B cell (primary cell): ENCODE measurements at regions not wholly inside any gene's neighbourhood (a gene's known extent, or its start where the extent isn't known, plus 50 kb on each side); places are given as distances from the start of the nearest gene placed in this dataset.

Experiments used
- ATAC-seq: fragments of 200-7000 bp; cut with Tn5 transposase; one replicate; pipeline ENCODE4 v1.10.0; 2021; ENCODE audit warnings: low read depth, mild to moderate bottlenecking, moderate number of reproducible peaks, moderate library complexity
- CTCF ChIA-PET: fragments of 350-600 bp; sonication (Branson Sonifier 250); formaldehyde crosslinking; loops from one replicate; lab custom pipeline; 2021; ENCODE audit warnings: antibody characterized with exemption, inconsistent platforms; lab: Charles Lee
- POLR2A ChIA-PET: fragments of 350-600 bp; sonication (Branson Sonifier 250); formaldehyde crosslinking; loops from one replicate; lab custom pipeline; 2021; ENCODE audit warnings: antibody characterized with exemption; lab: Charles Lee
- DNase-seq: peaks from one replicate; pipeline ENCODE4 v3.0.0; 2013
- H2AFZ ChIP-seq: 2 replicates; pipeline ENCODE4 v1.6.1; 2012; ENCODE audit warnings: mild to moderate bottlenecking, low read depth, low read length; ENCODE audit not compliant: insufficient read depth, poor library complexity, severe bottlenecking
- H3K27ac ChIP-seq, 2 donors: 1 replicate in 1 of 2; 2 replicates in 1 of 2; pipeline ENCODE4 v1.5.1; 2012 to 2013; ENCODE audit warnings: low read length in 2 of 2, mild to moderate bottlenecking in 2 of 2, moderate library complexity in 1 of 2
- H3K27me3 ChIP-seq, 4 experiments: fragments of 200-600 bp in 1 of 4; sonication (generic) in 1 of 4; replicated peaks in 1 of 4; 1 replicate in 2 of 4; 2 replicates in 2 of 4; pipeline versions ENCODE4 v1.6.1 to v1.7.0; 2013 to 2016; ENCODE audit warnings: low read length in 3 of 4, mild to moderate bottlenecking in 2 of 4, mixed read lengths in 1 of 4, moderate library complexity in 1 of 4; ENCODE audit not compliant: insufficient read depth in 4 of 4, control insufficient read depth in 3 of 4; ENCODE audit errors: control extremely low read depth in 1 of 4
- H3K36me3 ChIP-seq, 2 experiments: replicated peaks in 1 of 2; 1 replicate in 1 of 2; 2 replicates in 1 of 2; pipeline versions ENCODE4 v1.6.1 to v1.7.1; 2013; ENCODE audit warnings: low read length in 1 of 2; ENCODE audit not compliant: insufficient read depth in 2 of 2, control insufficient read depth in 1 of 2; ENCODE audit errors: control extremely low read depth in 1 of 2, extremely low read depth in 1 of 2
- H3K4me1 ChIP-seq, 2 donors: fragments of 200-600 bp in 1 of 2; sonication (generic) in 1 of 2; 1 replicate in 1 of 2; 2 replicates in 1 of 2; pipeline versions ENCODE4 v1.5.1 to v1.6.1; 2013 to 2017; ENCODE audit warnings: low read length in 2 of 2; ENCODE audit not compliant: control insufficient read depth in 2 of 2, insufficient read depth in 2 of 2
- H3K4me2 ChIP-seq: replicated peaks from 2 replicates; pipeline ENCODE3; 2012; ENCODE audit warnings: mild to moderate bottlenecking, low read depth, low read length; ENCODE audit not compliant: poor library complexity, severe bottlenecking
- H3K4me3 ChIP-seq, 5 experiments: fragments of 200-600 bp in 1 of 5; sonication (generic) in 1 of 5; 1 replicate in 3 of 5; 2 replicates in 2 of 5; pipeline versions ENCODE4 v1.5.1 to v1.7.0; 2011 to 2016; ENCODE audit warnings: low read length in 4 of 5, mild to moderate bottlenecking in 4 of 5, low read depth in 2 of 5, control low read depth in 1 of 5, moderate library complexity in 1 of 5; ENCODE audit not compliant: insufficient read depth in 1 of 5; ENCODE audit errors: control extremely low read depth in 1 of 5, extremely low read depth in 1 of 5
- H3K79me2 ChIP-seq: fragments of 200-600 bp; sonication (generic); one replicate; pipeline ENCODE4 v1.6.0; 2016; ENCODE audit warnings: low read length; ENCODE audit not compliant: control insufficient read depth, insufficient read depth
- H3K9ac ChIP-seq: fragments of 200-600 bp; sonication (generic); 2 replicates; pipeline ENCODE4 v1.6.1; 2017; ENCODE audit warnings: mild to moderate bottlenecking, low read length, moderate library complexity
- H3K9me3 ChIP-seq, 3 donors: one replicate each; pipeline versions ENCODE4 v1.6.1 to v1.7.1; 2013; ENCODE audit warnings: low read length in 2 of 3; ENCODE audit not compliant: control insufficient read depth in 2 of 3, insufficient read depth in 1 of 3; ENCODE audit errors: control extremely low read depth in 1 of 3
- H4K20me1 ChIP-seq: 2 replicates; pipeline ENCODE4 v1.6.0; 2012; ENCODE audit warnings: mild to moderate bottlenecking, low read length; ENCODE audit not compliant: insufficient read depth, control insufficient read depth, poor library complexity, severe bottlenecking
- H3K27ac Mint-ChIP-seq: one replicate; pipeline ENCODE4 v1.8.0; 2021; ENCODE audit warnings: mixed read lengths
- H3K27me3 Mint-ChIP-seq: one replicate; pipeline ENCODE4 v1.8.0; 2021; ENCODE audit warnings: mixed read lengths
- H3K4me1 Mint-ChIP-seq: one replicate; pipeline ENCODE4 v1.8.0; 2021; ENCODE audit warnings: mixed read lengths
- H3K4me3 Mint-ChIP-seq: one replicate; pipeline ENCODE4 v1.8.0; 2021; ENCODE audit warnings: mixed read lengths
- H3K9me3 Mint-ChIP-seq: one replicate; pipeline ENCODE4 v1.8.0; 2022; ENCODE audit warnings: mixed read lengths; ENCODE audit not compliant: insufficient read depth
- EZH2 ChIP-seq: IDR thresholded peaks from 2 replicates; pipeline ENCODE4 v1.6.1; 2012; ENCODE audit warnings: borderline replicate concordance, low read depth, mild to moderate bottlenecking, moderate library complexity, low read length; ENCODE audit not compliant: insufficient read depth, poor library complexity, severe bottlenecking
- WGBS: methylation state at CpG from one replicate; pipeline ENCODE4 v1.1.5; 2013; ENCODE audit warnings: missing lambda C conversion rate; ENCODE audit not compliant: insufficient coverage; 5-methylcytosine and 5-hydroxymethylcytosine counted together
- intact Hi-C: fragments of 100-400 bp; cut with micrococcal nuclease; formaldehyde crosslinking; loops from one replicate; pipeline ENCODE4 v1.10.0; 2022
- TF ChIP-seq, protein P1 (sequence below): fragments of 200-600 bp; IDR thresholded peaks from one replicate; pipeline ENCODE4 v1.8.0; 2022; ENCODE audit warnings: antibody characterized with exemption, mild to moderate bottlenecking

DNA sequence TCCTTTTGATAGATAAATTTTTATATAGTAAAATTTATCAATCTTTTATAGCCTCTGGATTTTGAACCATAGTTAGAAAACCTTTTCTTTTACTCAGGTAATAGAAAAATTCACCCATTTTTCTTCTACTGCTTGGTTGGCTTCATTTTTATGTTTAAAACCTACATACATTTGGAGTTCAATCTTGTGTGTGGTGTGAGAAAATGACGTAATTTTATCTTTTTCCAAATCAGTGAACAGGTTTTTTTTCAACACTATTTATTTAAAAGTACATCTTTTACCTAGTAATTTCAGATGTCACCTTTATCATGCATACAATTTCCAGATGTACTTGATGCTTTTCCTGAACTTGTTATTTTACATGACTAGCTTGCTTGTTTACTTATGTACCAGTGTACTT is 200.2 kb downstream of the TRIM36 start:
- no CpG with 5 or more reads among the region's 1 CpG for WGBS

DNA sequence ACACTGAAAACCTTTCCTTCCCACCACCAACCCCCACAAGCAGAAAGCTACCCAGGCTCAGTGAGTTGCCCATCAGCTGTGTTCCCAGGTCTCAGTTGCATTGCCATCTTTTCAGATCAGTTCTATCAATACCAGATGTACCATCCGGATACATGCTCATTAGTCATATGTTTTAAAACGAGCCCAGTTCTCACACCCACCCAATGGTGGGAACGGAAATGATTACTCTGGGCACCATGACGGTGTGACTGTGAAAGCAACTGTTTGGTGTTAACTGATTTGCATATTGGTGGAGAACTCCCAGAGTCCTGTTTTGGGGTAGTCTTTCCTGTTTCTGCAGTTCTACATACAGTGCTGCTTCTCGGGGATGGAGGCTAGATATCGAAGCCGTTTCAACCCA is 212.3 kb downstream of the TRIM36 start:
- intact Hi-C loops: no loop called here
- H3K27me3 Mint-ChIP-seq: no peaks in the 10 kb centered on the region
- Histone ChIP-seq H3K4me2 (peak overlapping the region; percentile 20), H3K4me1 (peaks cover 7 to 30% of the 10 kb centered on the region in 2 donors), H3K79me2 (no peaks in the 10 kb centered on the region), H2AFZ (peak overlapping the region; percentile 20), H3K27ac (peak overlapping the region; percentile 9 to 15), H3K9ac (no peak overlapping the region), H3K9me3 (peaks cover 0 to 15% (median 0%) of the 10 kb centered on the region in 3 donors), H3K36me3 (no peaks in the 10 kb centered on the region), H3K4me3 (no peak overlapping the region), H4K20me1 (no peaks in the 10 kb centered on the region), H3K27me3 (no peaks in the 10 kb centered on the region)
- DNase-seq (peak; percentile 40), ATAC-seq (peak; percentile 62)
- peaks cover 36% of the 10 kb centered on the region for H3K4me1 Mint-ChIP-seq
- ChIA-PET CTCF (no interaction called here), POLR2A (no interaction called here)
- TF ChIP-seq EZH2: no peak
- TF ChIP-seq, protein P1, sequence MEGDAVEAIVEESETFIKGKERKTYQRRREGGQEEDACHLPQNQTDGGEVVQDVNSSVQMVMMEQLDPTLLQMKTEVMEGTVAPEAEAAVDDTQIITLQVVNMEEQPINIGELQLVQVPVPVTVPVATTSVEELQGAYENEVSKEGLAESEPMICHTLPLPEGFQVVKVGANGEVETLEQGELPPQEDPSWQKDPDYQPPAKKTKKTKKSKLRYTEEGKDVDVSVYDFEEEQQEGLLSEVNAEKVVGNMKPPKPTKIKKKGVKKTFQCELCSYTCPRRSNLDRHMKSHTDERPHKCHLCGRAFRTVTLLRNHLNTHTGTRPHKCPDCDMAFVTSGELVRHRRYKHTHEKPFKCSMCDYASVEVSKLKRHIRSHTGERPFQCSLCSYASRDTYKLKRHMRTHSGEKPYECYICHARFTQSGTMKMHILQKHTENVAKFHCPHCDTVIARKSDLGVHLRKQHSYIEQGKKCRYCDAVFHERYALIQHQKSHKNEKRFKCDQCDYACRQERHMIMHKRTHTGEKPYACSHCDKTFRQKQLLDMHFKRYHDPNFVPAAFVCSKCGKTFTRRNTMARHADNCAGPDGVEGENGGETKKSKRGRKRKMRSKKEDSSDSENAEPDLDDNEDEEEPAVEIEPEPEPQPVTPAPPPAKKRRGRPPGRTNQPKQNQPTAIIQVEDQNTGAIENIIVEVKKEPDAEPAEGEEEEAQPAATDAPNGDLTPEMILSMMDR: no peak
- H3K9me3 Mint-ChIP-seq: peaks cover 6% of the 10 kb centered on the region
- WGBS: 69% methylated on average over 4 of the region's 7 CpGs
- H3K27ac Mint-ChIP-seq: peak overlapping the region; percentile 15
- peak overlapping the region; percentile 24 for H3K4me3 Mint-ChIP-seq

More for the DNA sequence above, 200.2 kb downstream of the TRIM36 start:
- Mint-ChIP-seq H3K4me1 (peaks cover 2% of the 10 kb centered on the region), H3K27me3 (no peaks in the 10 kb centered on the region), H3K9me3 (no peaks in the 10 kb centered on the region), H3K4me3 (no peak overlapping the region), H3K27ac (no peak overlapping the region)
- no peaks in the 10 kb centered on the region for H3K36me3 ChIP-seq
- H3K9me3 ChIP-seq: no peaks in the 10 kb centered on the region
- no peak overlapping the region for H2AFZ ChIP-seq
- H3K4me3 ChIP-seq: no peak overlapping the region
- no peak overlapping the region for H3K4me2 ChIP-seq
- no peaks in the 10 kb centered on the region for H3K27me3 ChIP-seq
- no peak overlapping the region for H3K9ac ChIP-seq
- no peak overlapping the region for H3K27ac ChIP-seq
- no peak for TF ChIP-seq EZH2
- TF ChIP-seq, protein P1: no peak
- ATAC-seq (no peak), DNase-seq (no peak)
- intact Hi-C loops: no loop called here
- POLR2A ChIA-PET: no interaction called here
- H3K4me1 ChIP-seq: no peaks in the 10 kb centered on the region
- H3K79me2 ChIP-seq: no peaks in the 10 kb centered on the region
- CTCF ChIA-PET: no interaction called here
- no peaks in the 10 kb centered on the region for H4K20me1 ChIP-seq
